ENCODE measurements at regions not wholly inside any gene's neighbourhood (a gene's known extent, or its start where the extent isn't known, plus 50 kb on each side); places are given as distances from the start of the nearest gene placed in this dataset.

GRCh38 chr1:57492586-57493226 is 68.8 kb upstream of the DAB1 start:
- ATAC-seq, result peak; percentile 14; the same call in 2 of the 3 replicates
- TF ChIP-seq GLIS3 (CRISPR knock-in tag; IDR thresholded peaks at IDR 0.05) (no peak), ZNF565 (CRISPR knock-in tag; conservative IDR thresholded peaks at IDR 0.05; ENCODE audit: low read depth) (no peak), RARB (CRISPR knock-in tag; IDR thresholded peaks at IDR 0.05) (no peak), TSHZ2 (CRISPR knock-in tag; IDR thresholded peaks at IDR 0.05) (no peak)

GRCh38 chr1:57489358-57490036 is 65.6 kb upstream of the DAB1 start:
- TF ChIP-seq ZFP3 (CRISPR knock-in tag; IDR thresholded peaks at IDR 0.05), result peak; percentile 39; the same call in 1 of the 2 replicates
- TF ChIP-seq ISL1 (CRISPR knock-in tag; IDR thresholded peaks at IDR 0.05), result peak; percentile 69
- TF ChIP-seq POU6F1 (CRISPR knock-in tag; IDR thresholded peaks at IDR 0.05; ENCODE audit: borderline replicate concordance, low read depth), result no peak
- 0 out of 2 replicates have a peak, but pooled peaks have one; percentile 30 for TF ChIP-seq ZC3H10 (CRISPR knock-in tag; IDR thresholded peaks at IDR 0.05)
- peak; percentile 74 for ATAC-seq

- TF ChIP-seq GLIS3 (CRISPR knock-in tag; IDR thresholded peaks at IDR 0.05) (no peak), POU6F1 (CRISPR knock-in tag; IDR thresholded peaks at IDR 0.05; ENCODE audit: borderline replicate concordance, low read depth) (no peak), ZC3H10 (CRISPR knock-in tag; IDR thresholded peaks at IDR 0.05) (no peak), CSRNP3 (CRISPR knock-in tag; IDR thresholded peaks at IDR 0.05) (no peak), ZNF565 (CRISPR knock-in tag; conservative IDR thresholded peaks at IDR 0.05; ENCODE audit: low read depth) (no peak), TOX (CRISPR knock-in tag; IDR thresholded peaks at IDR 0.05; ENCODE audit: borderline replicate concordance) (no peak), ZNF70 (CRISPR knock-in tag; IDR thresholded peaks at IDR 0.05) (no peak), ZFP30 (CRISPR knock-in tag; IDR thresholded peaks at IDR 0.05) (no peak), ZNF8 (CRISPR knock-in tag; IDR thresholded peaks at IDR 0.05) (no peak), BACH2 (CRISPR knock-in tag; IDR thresholded peaks at IDR 0.05; ENCODE audit: borderline replicate concordance) (no peak), ISL1 (CRISPR knock-in tag; IDR thresholded peaks at IDR 0.05) (no peak), OSR1 (CRISPR knock-in tag; IDR thresholded peaks at IDR 0.05) (no peak), ARNTL (CRISPR knock-in tag; IDR thresholded peaks at IDR 0.05; ENCODE audit: borderline replicate concordance, low read depth) (no peak), CREB5 (CRISPR knock-in tag; IDR thresholded peaks at IDR 0.05; ENCODE audit: low read depth) (no peak), SNAI2 (CRISPR knock-in tag; IDR thresholded peaks at IDR 0.05) (no peak)
- ATAC-seq, result peak; percentile 74
Measured at GRCh38 chr1:57485643-57486042, 61.8 kb upstream of the DAB1 start.
